B cell (primary cell): ENCODE measurements at regions not wholly inside any gene's neighbourhood (a gene's known extent, or its start where the extent isn't known, plus 50 kb on each side); places are given as distances from the start of the nearest gene placed in this dataset.

Source experiments
- ATAC-seq: fragments of 200-7000 bp; cut with Tn5 transposase; one replicate; pipeline ENCODE4 v1.10.0; 2021; ENCODE audit warnings: low read depth, mild to moderate bottlenecking, moderate number of reproducible peaks, moderate library complexity
- CTCF ChIA-PET: fragments of 350-600 bp; sonication (Branson Sonifier 250); formaldehyde crosslinking; loops from one replicate; lab custom pipeline; 2021; ENCODE audit warnings: antibody characterized with exemption, inconsistent platforms; lab: Charles Lee
- POLR2A ChIA-PET: fragments of 350-600 bp; sonication (Branson Sonifier 250); formaldehyde crosslinking; loops from one replicate; lab custom pipeline; 2021; ENCODE audit warnings: antibody characterized with exemption; lab: Charles Lee
- DNase-seq: peaks from one replicate; pipeline ENCODE4 v3.0.0; 2013
- H2AFZ ChIP-seq: 2 replicates; pipeline ENCODE4 v1.6.1; 2012; ENCODE audit warnings: mild to moderate bottlenecking, low read depth, low read length; ENCODE audit not compliant: insufficient read depth, poor library complexity, severe bottlenecking
- H3K27ac ChIP-seq, 2 donors: 1 replicate in 1 of 2; 2 replicates in 1 of 2; pipeline ENCODE4 v1.5.1; 2012 to 2013; ENCODE audit warnings: low read length in 2 of 2, mild to moderate bottlenecking in 2 of 2, moderate library complexity in 1 of 2
- H3K27me3 ChIP-seq, 4 experiments: fragments of 200-600 bp in 1 of 4; sonication (generic) in 1 of 4; replicated peaks in 1 of 4; 1 replicate in 2 of 4; 2 replicates in 2 of 4; pipeline versions ENCODE4 v1.6.1 to v1.7.0; 2013 to 2016; ENCODE audit warnings: low read length in 3 of 4, mild to moderate bottlenecking in 2 of 4, mixed read lengths in 1 of 4, moderate library complexity in 1 of 4; ENCODE audit not compliant: insufficient read depth in 4 of 4, control insufficient read depth in 3 of 4; ENCODE audit errors: control extremely low read depth in 1 of 4
- H3K36me3 ChIP-seq, 2 experiments: replicated peaks in 1 of 2; 1 replicate in 1 of 2; 2 replicates in 1 of 2; pipeline versions ENCODE4 v1.6.1 to v1.7.1; 2013; ENCODE audit warnings: low read length in 1 of 2; ENCODE audit not compliant: insufficient read depth in 2 of 2, control insufficient read depth in 1 of 2; ENCODE audit errors: control extremely low read depth in 1 of 2, extremely low read depth in 1 of 2
- H3K4me1 ChIP-seq, 2 donors: fragments of 200-600 bp in 1 of 2; sonication (generic) in 1 of 2; 1 replicate in 1 of 2; 2 replicates in 1 of 2; pipeline versions ENCODE4 v1.5.1 to v1.6.1; 2013 to 2017; ENCODE audit warnings: low read length in 2 of 2; ENCODE audit not compliant: control insufficient read depth in 2 of 2, insufficient read depth in 2 of 2
- H3K4me2 ChIP-seq: replicated peaks from 2 replicates; pipeline ENCODE3; 2012; ENCODE audit warnings: mild to moderate bottlenecking, low read depth, low read length; ENCODE audit not compliant: poor library complexity, severe bottlenecking
- H3K4me3 ChIP-seq, 5 experiments: fragments of 200-600 bp in 1 of 5; sonication (generic) in 1 of 5; 1 replicate in 3 of 5; 2 replicates in 2 of 5; pipeline versions ENCODE4 v1.5.1 to v1.7.0; 2011 to 2016; ENCODE audit warnings: low read length in 4 of 5, mild to moderate bottlenecking in 4 of 5, low read depth in 2 of 5, control low read depth in 1 of 5, moderate library complexity in 1 of 5; ENCODE audit not compliant: insufficient read depth in 1 of 5; ENCODE audit errors: control extremely low read depth in 1 of 5, extremely low read depth in 1 of 5
- H3K79me2 ChIP-seq: fragments of 200-600 bp; sonication (generic); one replicate; pipeline ENCODE4 v1.6.0; 2016; ENCODE audit warnings: low read length; ENCODE audit not compliant: control insufficient read depth, insufficient read depth
- H3K9ac ChIP-seq: fragments of 200-600 bp; sonication (generic); 2 replicates; pipeline ENCODE4 v1.6.1; 2017; ENCODE audit warnings: mild to moderate bottlenecking, low read length, moderate library complexity
- H3K9me3 ChIP-seq, 3 donors: one replicate each; pipeline versions ENCODE4 v1.6.1 to v1.7.1; 2013; ENCODE audit warnings: low read length in 2 of 3; ENCODE audit not compliant: control insufficient read depth in 2 of 3, insufficient read depth in 1 of 3; ENCODE audit errors: control extremely low read depth in 1 of 3
- H4K20me1 ChIP-seq: 2 replicates; pipeline ENCODE4 v1.6.0; 2012; ENCODE audit warnings: mild to moderate bottlenecking, low read length; ENCODE audit not compliant: insufficient read depth, control insufficient read depth, poor library complexity, severe bottlenecking
- H3K27ac Mint-ChIP-seq: one replicate; pipeline ENCODE4 v1.8.0; 2021; ENCODE audit warnings: mixed read lengths
- H3K27me3 Mint-ChIP-seq: one replicate; pipeline ENCODE4 v1.8.0; 2021; ENCODE audit warnings: mixed read lengths
- H3K4me1 Mint-ChIP-seq: one replicate; pipeline ENCODE4 v1.8.0; 2021; ENCODE audit warnings: mixed read lengths
- H3K4me3 Mint-ChIP-seq: one replicate; pipeline ENCODE4 v1.8.0; 2021; ENCODE audit warnings: mixed read lengths
- H3K9me3 Mint-ChIP-seq: one replicate; pipeline ENCODE4 v1.8.0; 2022; ENCODE audit warnings: mixed read lengths; ENCODE audit not compliant: insufficient read depth
- EZH2 ChIP-seq: IDR thresholded peaks from 2 replicates; pipeline ENCODE4 v1.6.1; 2012; ENCODE audit warnings: borderline replicate concordance, low read depth, mild to moderate bottlenecking, moderate library complexity, low read length; ENCODE audit not compliant: insufficient read depth, poor library complexity, severe bottlenecking
- WGBS: methylation state at CpG from one replicate; pipeline ENCODE4 v1.1.5; 2013; ENCODE audit warnings: missing lambda C conversion rate; ENCODE audit not compliant: insufficient coverage; 5-methylcytosine and 5-hydroxymethylcytosine counted together
- intact Hi-C: fragments of 100-400 bp; cut with micrococcal nuclease; formaldehyde crosslinking; loops from one replicate; pipeline ENCODE4 v1.10.0; 2022
- TF ChIP-seq, protein P1 (sequence below): fragments of 200-600 bp; IDR thresholded peaks from one replicate; pipeline ENCODE4 v1.8.0; 2022; ENCODE audit warnings: antibody characterized with exemption, mild to moderate bottlenecking

DNA sequence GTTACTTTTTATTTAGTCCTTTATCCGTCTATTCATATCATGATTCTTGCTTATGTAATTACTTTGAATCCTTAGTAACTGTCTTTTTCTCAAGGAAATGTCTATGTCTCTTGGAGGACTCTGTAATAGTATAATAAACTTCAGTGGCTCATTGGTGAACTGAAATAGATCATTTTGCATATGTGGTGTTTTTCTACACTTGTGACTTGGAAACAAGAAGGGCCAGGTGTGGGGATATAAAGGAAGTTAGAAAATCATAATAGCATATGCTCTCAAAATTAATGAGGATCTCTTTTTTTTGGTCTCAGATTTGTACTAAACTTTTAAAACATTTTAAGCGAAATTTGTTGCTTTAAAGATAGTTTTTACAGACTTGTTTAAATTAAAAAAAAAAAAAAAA lies 453.0 kb upstream of the CDH20 start:
- DNase-seq = no peak
- no CpG with 5 or more reads among the region's 2 CpGs for WGBS
- Histone ChIP-seq H4K20me1 (no peaks in the 10 kb centered on the region), H3K27ac (no peak overlapping the region), H3K4me2 (no peak overlapping the region), H3K9ac (no peak overlapping the region), H3K27me3 (no peaks in the 10 kb centered on the region), H3K9me3 (no peaks in the 10 kb centered on the region), H3K36me3 (no peaks in the 10 kb centered on the region), H3K4me1 (no peaks in the 10 kb centered on the region), H3K4me3 (no peak overlapping the region), H3K79me2 (no peaks in the 10 kb centered on the region), H2AFZ (no peak overlapping the region)
- intact Hi-C loops = no loop called here
- TF ChIP-seq, protein P1, sequence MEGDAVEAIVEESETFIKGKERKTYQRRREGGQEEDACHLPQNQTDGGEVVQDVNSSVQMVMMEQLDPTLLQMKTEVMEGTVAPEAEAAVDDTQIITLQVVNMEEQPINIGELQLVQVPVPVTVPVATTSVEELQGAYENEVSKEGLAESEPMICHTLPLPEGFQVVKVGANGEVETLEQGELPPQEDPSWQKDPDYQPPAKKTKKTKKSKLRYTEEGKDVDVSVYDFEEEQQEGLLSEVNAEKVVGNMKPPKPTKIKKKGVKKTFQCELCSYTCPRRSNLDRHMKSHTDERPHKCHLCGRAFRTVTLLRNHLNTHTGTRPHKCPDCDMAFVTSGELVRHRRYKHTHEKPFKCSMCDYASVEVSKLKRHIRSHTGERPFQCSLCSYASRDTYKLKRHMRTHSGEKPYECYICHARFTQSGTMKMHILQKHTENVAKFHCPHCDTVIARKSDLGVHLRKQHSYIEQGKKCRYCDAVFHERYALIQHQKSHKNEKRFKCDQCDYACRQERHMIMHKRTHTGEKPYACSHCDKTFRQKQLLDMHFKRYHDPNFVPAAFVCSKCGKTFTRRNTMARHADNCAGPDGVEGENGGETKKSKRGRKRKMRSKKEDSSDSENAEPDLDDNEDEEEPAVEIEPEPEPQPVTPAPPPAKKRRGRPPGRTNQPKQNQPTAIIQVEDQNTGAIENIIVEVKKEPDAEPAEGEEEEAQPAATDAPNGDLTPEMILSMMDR = no peak
- TF ChIP-seq EZH2 = no peak
- no peaks in the 10 kb centered on the region for H3K4me1 Mint-ChIP-seq
- peaks cover 6% of the 10 kb centered on the region for H3K9me3 Mint-ChIP-seq
- H3K4me3 Mint-ChIP-seq = no peak overlapping the region
- ChIA-PET CTCF (no interaction called here), POLR2A (no interaction called here)
- ATAC-seq = no peak
- no peak overlapping the region for H3K27ac Mint-ChIP-seq
- H3K27me3 Mint-ChIP-seq = no peaks in the 10 kb centered on the region

DNA sequence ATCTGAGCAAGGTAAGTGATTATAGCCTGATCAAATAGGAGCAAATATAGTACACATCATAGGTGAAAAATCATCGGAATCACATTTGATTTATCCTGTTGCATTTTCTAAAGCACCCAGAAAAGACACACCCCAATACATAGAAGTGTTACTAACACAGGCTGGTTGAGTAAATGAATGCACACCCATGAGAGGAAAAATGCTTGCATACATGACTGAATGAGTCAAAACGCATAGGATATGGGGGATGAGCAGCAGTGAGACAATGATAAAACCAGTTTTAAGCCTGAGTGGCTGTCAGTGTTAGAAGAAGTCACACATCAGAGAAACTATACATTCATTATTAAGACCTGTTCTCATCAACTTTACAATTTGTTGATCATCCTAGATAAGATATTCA lies 449.6 kb upstream of the CDH20 start:
- Mint-ChIP-seq H3K27ac (no peak overlapping the region), H3K9me3 (peaks cover 6% of the 10 kb centered on the region), H3K4me1 (no peaks in the 10 kb centered on the region), H3K4me3 (no peak overlapping the region), H3K27me3 (no peaks in the 10 kb centered on the region)
- Histone ChIP-seq H3K27ac (no peak overlapping the region), H4K20me1 (no peaks in the 10 kb centered on the region), H3K4me1 (no peaks in the 10 kb centered on the region), H3K4me3 (no peak overlapping the region), H3K4me2 (no peak overlapping the region), H2AFZ (no peak overlapping the region), H3K79me2 (no peaks in the 10 kb centered on the region), H3K9ac (no peak overlapping the region), H3K27me3 (no peaks in the 10 kb centered on the region), H3K9me3 (no peaks in the 10 kb centered on the region), H3K36me3 (no peaks in the 10 kb centered on the region)
- TF ChIP-seq, protein P1 = no peak
- TF ChIP-seq EZH2 = no peak
- ATAC-seq (no peak), DNase-seq (no peak)
- no CpG with 5 or more reads among the region's 2 CpGs for WGBS
- ChIA-PET CTCF (no interaction called here), POLR2A (no interaction called here)
- intact Hi-C loops = no loop called here
